Cardiac fibroblast (primary cell): ENCODE measurements at regions not wholly inside any gene's neighbourhood (a gene's known extent, or its start where the extent isn't known, plus 50 kb on each side); places are given as distances from the start of the nearest gene placed in this dataset.
A peak's percentile ranks its signal among the peaks of the same experiment; 100 is the strongest.

Experiments used
- DNase-seq, 2 donors: peaks; one replicate each; pipeline versions ENCODE4 v3.0.0 to v3.0.0-alpha.2; 2010; ENCODE audit warnings: low read depth in 2 of 2
- H3K4me3 ChIP-seq, 2 donors: replicated peaks in 1 of 2; 1 replicate in 1 of 2; 2 replicates in 1 of 2; pipeline ENCODE4 v1.5.1; 2011; ENCODE audit warnings: low read depth in 2 of 2, low read length in 2 of 2, mild to moderate bottlenecking in 2 of 2, moderate library complexity in 1 of 2
- TF ChIP-seq, protein P1 (sequence below): IDR thresholded peaks from one replicate; pipeline ENCODE4 v1.5.1; 2011; ENCODE audit warnings: low read depth, mild to moderate bottlenecking, low read length, inconsistent platforms

GRCh38 chrX:40154853-40155588 lies 57.3 kb upstream of the BCOR start:
- peak overlapping the region; percentile 34 to 36 for H3K4me3 ChIP-seq
- TF ChIP-seq, protein P1, sequence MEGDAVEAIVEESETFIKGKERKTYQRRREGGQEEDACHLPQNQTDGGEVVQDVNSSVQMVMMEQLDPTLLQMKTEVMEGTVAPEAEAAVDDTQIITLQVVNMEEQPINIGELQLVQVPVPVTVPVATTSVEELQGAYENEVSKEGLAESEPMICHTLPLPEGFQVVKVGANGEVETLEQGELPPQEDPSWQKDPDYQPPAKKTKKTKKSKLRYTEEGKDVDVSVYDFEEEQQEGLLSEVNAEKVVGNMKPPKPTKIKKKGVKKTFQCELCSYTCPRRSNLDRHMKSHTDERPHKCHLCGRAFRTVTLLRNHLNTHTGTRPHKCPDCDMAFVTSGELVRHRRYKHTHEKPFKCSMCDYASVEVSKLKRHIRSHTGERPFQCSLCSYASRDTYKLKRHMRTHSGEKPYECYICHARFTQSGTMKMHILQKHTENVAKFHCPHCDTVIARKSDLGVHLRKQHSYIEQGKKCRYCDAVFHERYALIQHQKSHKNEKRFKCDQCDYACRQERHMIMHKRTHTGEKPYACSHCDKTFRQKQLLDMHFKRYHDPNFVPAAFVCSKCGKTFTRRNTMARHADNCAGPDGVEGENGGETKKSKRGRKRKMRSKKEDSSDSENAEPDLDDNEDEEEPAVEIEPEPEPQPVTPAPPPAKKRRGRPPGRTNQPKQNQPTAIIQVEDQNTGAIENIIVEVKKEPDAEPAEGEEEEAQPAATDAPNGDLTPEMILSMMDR: no peak
- DNase-seq: peak; percentile 33 to 63

DNA sequence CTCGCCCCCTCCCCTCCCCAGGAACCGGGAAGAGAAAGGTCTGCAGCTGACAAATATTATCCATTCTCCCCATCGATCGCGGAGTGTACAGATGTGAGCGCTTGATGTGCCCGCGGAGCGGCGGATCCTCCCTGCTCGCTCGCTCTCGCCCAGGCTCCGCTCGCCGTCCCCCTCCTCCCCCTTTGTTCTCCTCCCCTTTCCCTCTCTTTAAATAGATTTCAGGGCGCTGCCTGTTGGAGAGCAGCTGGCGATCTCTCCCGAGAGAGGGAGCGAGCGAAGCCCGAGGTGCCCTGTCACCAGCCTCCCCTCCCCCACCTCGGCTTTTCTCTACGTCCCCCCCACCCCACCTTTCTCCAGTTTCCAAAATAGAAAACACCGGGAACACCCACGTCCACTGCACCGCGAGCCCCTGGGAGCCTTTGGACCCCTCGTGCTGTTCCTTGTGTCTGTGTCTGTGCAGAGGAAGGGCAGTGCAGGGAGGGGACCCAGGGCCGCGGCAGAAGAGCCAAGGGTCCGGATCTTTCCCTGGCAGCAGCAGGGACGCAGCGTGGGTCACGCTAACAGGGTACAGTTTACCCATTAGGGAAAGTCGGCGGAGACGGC lies 56.6 kb upstream of the BCOR start:
- peak in 1 of 2 donors; percentile 41 for DNase-seq
- TF ChIP-seq, protein P1: no peak
- H3K4me3 ChIP-seq: peak overlapping the region; percentile 25 to 36

DNA sequence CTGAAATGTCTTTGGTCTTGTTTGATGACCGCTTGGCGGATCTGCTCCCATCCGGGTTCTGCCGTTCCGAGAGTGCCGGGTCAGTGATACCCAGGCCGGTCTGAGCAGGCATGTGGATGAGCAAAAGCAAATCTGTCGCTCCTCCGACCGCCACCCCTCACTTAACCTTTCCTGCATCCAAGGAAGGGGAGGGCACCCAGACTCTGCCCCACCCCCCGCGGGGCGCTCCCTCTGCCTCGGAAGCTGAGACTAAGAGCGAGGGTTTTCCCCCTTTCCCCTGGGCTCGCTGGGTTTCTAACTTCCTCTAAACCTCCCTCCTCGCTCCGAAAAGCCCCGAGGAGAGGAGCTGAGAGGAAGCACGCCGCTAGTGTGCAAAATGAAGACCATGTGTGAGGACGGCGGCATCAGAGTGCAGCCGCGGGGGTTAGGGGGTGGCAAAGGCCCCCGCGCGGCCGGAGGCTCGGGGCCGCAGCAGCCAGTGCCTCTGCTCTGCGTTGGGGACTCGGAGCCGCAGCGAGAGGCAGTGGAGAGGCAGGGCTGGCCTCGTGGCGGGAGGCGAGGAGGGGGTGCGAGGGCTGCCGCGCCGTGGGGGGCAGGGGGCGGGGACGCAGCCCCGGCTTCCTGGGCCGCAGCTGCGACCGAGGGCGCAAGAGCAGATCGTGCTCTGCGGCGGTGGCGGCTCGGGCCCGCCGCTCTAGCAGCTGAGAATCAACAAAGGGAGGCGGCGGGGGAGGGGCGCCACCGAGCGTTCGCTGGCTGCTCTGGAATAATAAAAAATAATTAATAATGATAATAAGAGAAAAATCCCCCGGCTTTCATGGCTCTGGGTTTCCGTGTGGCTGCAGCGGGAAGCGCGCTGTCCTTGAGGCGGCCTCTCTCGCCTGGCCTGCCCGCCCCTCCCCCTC lies 55.8 kb upstream of the BCOR start:
- TF ChIP-seq, protein P1: no peak
- H3K4me3 ChIP-seq: peak overlapping the region; percentile 5 to 36
- DNase-seq: peak in 1 of 2 donors; percentile 37

- DNase-seq: no peak
- peak overlapping the region in 1 of 2 donors; percentile 18 for H3K4me3 ChIP-seq
- TF ChIP-seq, protein P1: no peak
These were observed 55.1 kb upstream of the BCOR start for GRCh38 chrX:40152741-40153344.

GRCh38 chrX:40152173-40152711 lies 54.5 kb upstream of the BCOR start:
- no peak overlapping the region for H3K4me3 ChIP-seq
- TF ChIP-seq, protein P1: no peak
- DNase-seq: no peak
